Peyer's patch (tissue), 4 donors: ENCODE measurements at regions not wholly inside any gene's neighbourhood (a gene's known extent, or its start where the extent isn't known, plus 50 kb on each side); places are given as distances from the start of the nearest gene placed in this dataset.

Experiments used
- POLR2A ChIP-seq, 2 donors: fragments of 450-650 bp; IDR thresholded peaks; one replicate each; pipeline ENCODE4 v1.5.1; 2017; ENCODE audit warnings: antibody characterized with exemption in 2 of 2, mild to moderate bottlenecking in 2 of 2, moderate library complexity in 2 of 2
- TF ChIP-seq, protein P1 (sequence below), 6 experiments: fragments of 450-650 bp in 4 of 6; fragments of 200-600 bp in 2 of 6; sonication (generic) in 1 of 6; IDR thresholded peaks; one replicate each; pipeline ENCODE4 v1.5.1; 2017 to 2019; ENCODE audit warnings: antibody characterized with exemption in 6 of 6, mild to moderate bottlenecking in 3 of 6, moderate library complexity in 1 of 6

DNA sequence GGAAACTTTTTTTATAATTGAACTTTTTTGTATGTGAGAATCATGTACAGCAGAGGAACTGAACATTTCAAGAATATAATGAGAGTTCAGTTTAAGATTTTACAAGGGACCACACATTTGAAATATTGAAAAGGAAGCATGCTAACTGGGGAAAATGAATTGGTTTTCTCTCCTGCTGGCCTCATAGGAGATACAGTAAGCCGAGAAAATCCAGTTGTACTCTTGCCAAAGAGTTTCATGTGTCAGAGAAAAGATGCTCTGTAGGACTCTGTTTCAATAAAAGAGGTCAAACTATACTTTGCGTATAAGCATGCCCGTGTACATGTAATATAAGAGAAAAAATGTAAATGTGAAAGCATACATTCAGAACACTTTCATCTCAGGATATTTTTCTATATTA is 393.5 kb upstream of the NRSN1 start:
- TF ChIP-seq, protein P1, sequence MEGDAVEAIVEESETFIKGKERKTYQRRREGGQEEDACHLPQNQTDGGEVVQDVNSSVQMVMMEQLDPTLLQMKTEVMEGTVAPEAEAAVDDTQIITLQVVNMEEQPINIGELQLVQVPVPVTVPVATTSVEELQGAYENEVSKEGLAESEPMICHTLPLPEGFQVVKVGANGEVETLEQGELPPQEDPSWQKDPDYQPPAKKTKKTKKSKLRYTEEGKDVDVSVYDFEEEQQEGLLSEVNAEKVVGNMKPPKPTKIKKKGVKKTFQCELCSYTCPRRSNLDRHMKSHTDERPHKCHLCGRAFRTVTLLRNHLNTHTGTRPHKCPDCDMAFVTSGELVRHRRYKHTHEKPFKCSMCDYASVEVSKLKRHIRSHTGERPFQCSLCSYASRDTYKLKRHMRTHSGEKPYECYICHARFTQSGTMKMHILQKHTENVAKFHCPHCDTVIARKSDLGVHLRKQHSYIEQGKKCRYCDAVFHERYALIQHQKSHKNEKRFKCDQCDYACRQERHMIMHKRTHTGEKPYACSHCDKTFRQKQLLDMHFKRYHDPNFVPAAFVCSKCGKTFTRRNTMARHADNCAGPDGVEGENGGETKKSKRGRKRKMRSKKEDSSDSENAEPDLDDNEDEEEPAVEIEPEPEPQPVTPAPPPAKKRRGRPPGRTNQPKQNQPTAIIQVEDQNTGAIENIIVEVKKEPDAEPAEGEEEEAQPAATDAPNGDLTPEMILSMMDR (IDR thresholded peaks at IDR 0.05): no peak
- no peak for TF ChIP-seq POLR2A (IDR thresholded peaks at IDR 0.05)
